ENCODE measurements at regions not wholly inside any gene's neighbourhood (a gene's known extent, or its start where the extent isn't known, plus 50 kb on each side); places are given as distances from the start of the nearest gene placed in this dataset.

GRCh38 chr3:177523067-177523675 is 325.9 kb upstream of the TBL1XR1 start:
- Histone ChIP-seq H3K18ac (ENCODE audit: low read length) (no peak overlapping the region), H3K36me3 (ENCODE audit: control insufficient read depth, insufficient read depth, low read length) (no peaks in the 10 kb centered on the region), H3K4me1 (ENCODE audit: control insufficient read depth, low read depth, low read length) (peaks cover 7% of the 10 kb centered on the region), H3K4me2 (ENCODE audit: low read length) (no peak overlapping the region), H3K4ac (ENCODE audit: low read depth, low read length) (no peak overlapping the region), H2BK15ac (replicated peaks; ENCODE audit: low read depth) (no peak overlapping the region), H4K5ac (ENCODE audit: low read length) (no peak overlapping the region), H2AK5ac (ENCODE audit: low read length) (no peak overlapping the region), H3K79me2 (ENCODE audit: control insufficient read depth, insufficient read depth, low read length) (no peaks in the 10 kb centered on the region), H3K23ac (ENCODE audit: low read length) (no peak overlapping the region), H4K8ac (ENCODE audit: low read depth, low read length) (no peak overlapping the region), H3K56ac (ENCODE audit: low read length) (no peak overlapping the region), H3K79me1 (ENCODE audit: low read length) (no peaks in the 10 kb centered on the region), H3K27ac (ENCODE audit: low read depth, low read length) (no peak overlapping the region), H3K9ac (ENCODE audit: low read length) (no peak overlapping the region), H3K4me3 (ENCODE audit: low read length) (no peak overlapping the region), H3K27me3 (ENCODE audit: insufficient read depth, low read length, poor library complexity) (no peaks in the 10 kb centered on the region), H2BK5ac (ENCODE audit: low read length) (no peak overlapping the region), H2BK120ac (ENCODE audit: low read depth, low read length) (no peak overlapping the region)
- DNase-seq, result no peak
- WGBS (ENCODE audit: extremely low coverage, insufficient coverage, low lambda C conversion rate), result no CpG with 5 or more reads among the region's 3 CpGs

DNA sequence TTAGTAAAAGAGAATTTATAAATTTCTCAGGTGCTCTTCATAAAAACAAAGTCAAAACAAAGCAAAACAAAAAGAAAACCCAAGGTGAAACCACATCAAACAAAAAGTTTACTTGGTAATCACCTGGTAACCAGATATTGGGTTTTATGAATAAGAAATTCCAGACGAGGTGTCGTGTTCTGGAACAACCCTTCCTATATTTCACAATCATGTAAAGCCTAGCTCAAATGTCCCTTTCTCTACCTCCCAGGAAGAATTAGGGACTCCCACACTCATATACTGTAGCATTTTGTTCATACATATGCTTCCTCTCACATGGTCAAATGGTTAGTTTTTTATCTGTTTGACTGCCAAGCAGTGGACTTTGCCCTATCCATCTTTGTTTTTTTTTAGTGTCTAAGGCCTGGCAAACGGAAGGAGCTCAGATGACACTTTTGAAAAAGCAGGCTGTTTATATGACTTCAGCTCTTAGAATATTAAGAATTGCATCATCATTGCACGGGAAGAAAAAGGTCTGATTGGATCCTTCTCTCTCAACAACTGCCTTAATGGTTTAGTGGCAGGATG is 326.7 kb upstream of the TBL1XR1 start:
- no peak overlapping the region for H2BK5ac ChIP-seq (ENCODE audit: low read length)
- no peak overlapping the region for H4K8ac ChIP-seq (ENCODE audit: low read depth, low read length)
- peak overlapping the region; percentile 7 for H3K4ac ChIP-seq (ENCODE audit: low read depth, low read length)
- no peak overlapping the region for H2BK15ac ChIP-seq (replicated peaks; ENCODE audit: low read depth)
- DNase-seq, result no peak
- H3K4me2 ChIP-seq (ENCODE audit: low read length), result no peak overlapping the region
- no peak overlapping the region for H3K9ac ChIP-seq (ENCODE audit: low read length)
- H2BK120ac ChIP-seq (ENCODE audit: low read depth, low read length), result no peak overlapping the region
- H3K36me3 ChIP-seq (ENCODE audit: control insufficient read depth, insufficient read depth, low read length), result no peaks in the 10 kb centered on the region
- no peak overlapping the region for H2AK5ac ChIP-seq (ENCODE audit: low read length)
- H3K79me2 ChIP-seq (ENCODE audit: control insufficient read depth, insufficient read depth, low read length), result no peaks in the 10 kb centered on the region
- H4K5ac ChIP-seq (ENCODE audit: low read length), result no peak overlapping the region
- H3K18ac ChIP-seq (ENCODE audit: low read length), result no peak overlapping the region
- no peak overlapping the region for H3K23ac ChIP-seq (ENCODE audit: low read length)
- H3K4me3 ChIP-seq (ENCODE audit: low read length), result no peak overlapping the region
- no peaks in the 10 kb centered on the region for H3K27me3 ChIP-seq (ENCODE audit: insufficient read depth, low read length, poor library complexity)
- H3K56ac ChIP-seq (ENCODE audit: low read length), result no peak overlapping the region
- H3K79me1 ChIP-seq (ENCODE audit: low read length), result no peaks in the 10 kb centered on the region
- no CpG with 5 or more reads among the region's 4 CpGs for WGBS (ENCODE audit: extremely low coverage, insufficient coverage, low lambda C conversion rate)
- no peak overlapping the region for H3K27ac ChIP-seq (ENCODE audit: low read depth, low read length)
- peaks cover 5% of the 10 kb centered on the region for H3K4me1 ChIP-seq (ENCODE audit: control insufficient read depth, low read depth, low read length)

DNA sequence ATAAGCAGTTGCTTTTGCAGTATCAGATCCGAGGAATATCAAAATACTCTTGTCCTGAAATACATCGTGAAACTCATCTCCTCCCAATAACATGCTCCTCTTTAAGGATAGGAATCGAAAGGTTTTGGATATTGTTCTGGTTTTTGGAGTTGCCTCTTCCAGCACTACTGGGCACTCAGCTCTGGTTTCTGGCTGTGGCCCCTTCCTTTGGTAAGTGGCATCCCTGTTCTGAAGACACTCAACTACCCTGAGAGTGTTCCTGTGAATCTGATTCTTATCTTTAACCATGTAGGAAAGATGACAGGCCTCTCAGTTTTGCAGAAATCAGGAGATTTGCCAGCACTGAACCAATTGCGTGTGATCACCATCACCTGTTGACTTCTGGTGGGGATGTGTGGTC is 327.5 kb upstream of the TBL1XR1 start:
- Histone ChIP-seq H2AK5ac (ENCODE audit: low read length) (no peak overlapping the region), H3K9ac (ENCODE audit: low read length) (no peak overlapping the region), H3K27me3 (ENCODE audit: insufficient read depth, low read length, poor library complexity) (no peaks in the 10 kb centered on the region), H3K56ac (ENCODE audit: low read length) (no peak overlapping the region), H3K4ac (ENCODE audit: low read depth, low read length) (no peak overlapping the region), H3K4me3 (ENCODE audit: low read length) (no peak overlapping the region), H3K79me1 (ENCODE audit: low read length) (no peaks in the 10 kb centered on the region), H3K18ac (ENCODE audit: low read length) (no peak overlapping the region), H3K79me2 (ENCODE audit: control insufficient read depth, insufficient read depth, low read length) (no peaks in the 10 kb centered on the region), H2BK5ac (ENCODE audit: low read length) (no peak overlapping the region), H2BK120ac (ENCODE audit: low read depth, low read length) (no peak overlapping the region), H3K23ac (ENCODE audit: low read length) (no peak overlapping the region), H3K4me1 (ENCODE audit: control insufficient read depth, low read depth, low read length) (peaks cover 2% of the 10 kb centered on the region), H3K27ac (ENCODE audit: low read depth, low read length) (no peak overlapping the region), H4K5ac (ENCODE audit: low read length) (no peak overlapping the region), H3K36me3 (ENCODE audit: control insufficient read depth, insufficient read depth, low read length) (no peaks in the 10 kb centered on the region), H4K8ac (ENCODE audit: low read depth, low read length) (no peak overlapping the region), H2BK15ac (replicated peaks; ENCODE audit: low read depth) (no peak overlapping the region), H3K4me2 (ENCODE audit: low read length) (no peak overlapping the region)
- WGBS (ENCODE audit: extremely low coverage, insufficient coverage, low lambda C conversion rate), result no CpG with 5 or more reads among the region's 4 CpGs
- DNase-seq, result no peak

GRCh38 chr3:177525414-177525813 is 328.1 kb upstream of the TBL1XR1 start:
- Histone ChIP-seq H3K36me3 (ENCODE audit: control insufficient read depth, insufficient read depth, low read length) (no peaks in the 10 kb centered on the region), H4K8ac (ENCODE audit: low read depth, low read length) (no peak overlapping the region), H2BK5ac (ENCODE audit: low read length) (no peak overlapping the region), H3K27me3 (ENCODE audit: insufficient read depth, low read length, poor library complexity) (no peaks in the 10 kb centered on the region), H4K5ac (ENCODE audit: low read length) (no peak overlapping the region), H3K18ac (ENCODE audit: low read length) (no peak overlapping the region), H3K56ac (ENCODE audit: low read length) (no peak overlapping the region), H3K4ac (ENCODE audit: low read depth, low read length) (no peak overlapping the region), H2BK15ac (replicated peaks; ENCODE audit: low read depth) (no peak overlapping the region), H3K79me1 (ENCODE audit: low read length) (no peaks in the 10 kb centered on the region), H3K23ac (ENCODE audit: low read length) (no peak overlapping the region), H3K27ac (ENCODE audit: low read depth, low read length) (no peak overlapping the region), H3K4me1 (ENCODE audit: control insufficient read depth, low read depth, low read length) (peaks cover 2% of the 10 kb centered on the region), H2BK120ac (ENCODE audit: low read depth, low read length) (no peak overlapping the region), H3K79me2 (ENCODE audit: control insufficient read depth, insufficient read depth, low read length) (no peaks in the 10 kb centered on the region), H2AK5ac (ENCODE audit: low read length) (no peak overlapping the region), H3K4me2 (ENCODE audit: low read length) (no peak overlapping the region), H3K4me3 (ENCODE audit: low read length) (no peak overlapping the region), H3K9ac (ENCODE audit: low read length) (no peak overlapping the region)
- no peak for DNase-seq
- no CpG with 5 or more reads among the region's 1 CpG for WGBS (ENCODE audit: extremely low coverage, insufficient coverage, low lambda C conversion rate)

- H2AK5ac ChIP-seq (ENCODE audit: low read length), result no peak overlapping the region
- no peak overlapping the region for H2BK15ac ChIP-seq (replicated peaks; ENCODE audit: low read depth)
- no CpG with 5 or more reads among the region's 9 CpGs for WGBS (ENCODE audit: extremely low coverage, insufficient coverage, low lambda C conversion rate)
- no peak overlapping the region for H3K27ac ChIP-seq (ENCODE audit: low read depth, low read length)
- no peaks in the 10 kb centered on the region for H3K36me3 ChIP-seq (ENCODE audit: control insufficient read depth, insufficient read depth, low read length)
- H3K79me2 ChIP-seq (ENCODE audit: control insufficient read depth, insufficient read depth, low read length), result no peaks in the 10 kb centered on the region
- H3K4ac ChIP-seq (ENCODE audit: low read depth, low read length), result no peak overlapping the region
- H3K18ac ChIP-seq (ENCODE audit: low read length), result no peak overlapping the region
- no peak overlapping the region for H3K4me2 ChIP-seq (ENCODE audit: low read length)
- H3K79me1 ChIP-seq (ENCODE audit: low read length), result no peaks in the 10 kb centered on the region
- no peaks in the 10 kb centered on the region for H3K27me3 ChIP-seq (ENCODE audit: insufficient read depth, low read length, poor library complexity)
- H3K23ac ChIP-seq (ENCODE audit: low read length), result no peak overlapping the region
- no peak overlapping the region for H2BK120ac ChIP-seq (ENCODE audit: low read depth, low read length)
- no peak for DNase-seq
- no peak overlapping the region for H3K9ac ChIP-seq (ENCODE audit: low read length)
- no peak overlapping the region for H4K8ac ChIP-seq (ENCODE audit: low read depth, low read length)
- H3K4me3 ChIP-seq (ENCODE audit: low read length), result no peak overlapping the region
- peaks cover 2% of the 10 kb centered on the region for H3K4me1 ChIP-seq (ENCODE audit: control insufficient read depth, low read depth, low read length)
- no peak overlapping the region for H2BK5ac ChIP-seq (ENCODE audit: low read length)
- no peak overlapping the region for H3K56ac ChIP-seq (ENCODE audit: low read length)
- H4K5ac ChIP-seq (ENCODE audit: low read length), result no peak overlapping the region
These were observed 328.9 kb upstream of the TBL1XR1 start for GRCh38 chr3:177525987-177526712.

Data from mesendoderm (in vitro differentiated cells).